ENCODE measurements at regions not wholly inside any gene's neighbourhood (a gene's known extent, or its start where the extent isn't known, plus 50 kb on each side); places are given as distances from the start of the nearest gene placed in this dataset.

- TF ChIP-seq CTCF (IDR thresholded peaks at IDR 0.05) (no peak), POLR2A (IDR thresholded peaks at IDR 0.05) (no peak)
Measured at GRCh38 chr5:27908341-27908740, 870.0 kb upstream of the CDH9 start.

Data from Peyer's patch (tissue), 4 donors.